ENCODE measurements at regions not wholly inside any gene's neighbourhood (a gene's known extent, or its start where the extent isn't known, plus 50 kb on each side); places are given as distances from the start of the nearest gene placed in this dataset.

- Histone ChIP-seq H3K36me3 (replicated peaks; ENCODE audit: insufficient read depth, low read depth) (no peaks in the 10 kb centered on the region), H2AFZ (no peak overlapping the region), H3K9me2 (replicated peaks; ENCODE audit: insufficient read depth) (no peaks in the 10 kb centered on the region), H4K20me1 (ENCODE audit: insufficient read depth, poor library complexity, severe bottlenecking) (no peaks in the 10 kb centered on the region), H3K4me2 (no peak overlapping the region), H3K27ac (no peak overlapping the region), H3K4me1 (ENCODE audit: insufficient read depth) (no peaks in the 10 kb centered on the region), H3K27me3 (no peaks in the 10 kb centered on the region), H3K9me3 (ENCODE audit: low read depth) (no peaks in the 10 kb centered on the region), H3K4me3 (no peak overlapping the region), H3K79me2 (no peaks in the 10 kb centered on the region)
- no peak for TF ChIP-seq CTCF (IDR thresholded peaks at IDR 0.05; ENCODE audit: poor library complexity)
- TF ChIP-seq EZH2phosphoT487 (IDR thresholded peaks at IDR 0.05; ENCODE audit: low read depth, severe bottlenecking, unreplicated experiment): no peak
- no peak for TF ChIP-seq EZH2 (IDR thresholded peaks at IDR 0.05; ENCODE audit: borderline replicate concordance)
- DNase-seq (ENCODE audit: low spot score): no peak
- WGBS (ENCODE audit: low lambda C conversion rate, missing lambda C conversion rate): 68% methylated on average over 2 of the region's 2 CpGs
These were observed 109.7 kb upstream of the NRSN1 start for GRCh38 chr6:24016286-24016685.

GRCh38 chr6:24016857-24017256 lies 109.2 kb upstream of the NRSN1 start:
- Histone ChIP-seq H3K27me3 (no peaks in the 10 kb centered on the region), H3K27ac (no peak overlapping the region), H3K9me2 (replicated peaks; ENCODE audit: insufficient read depth) (no peaks in the 10 kb centered on the region), H3K9me3 (ENCODE audit: low read depth) (no peaks in the 10 kb centered on the region), H4K20me1 (ENCODE audit: insufficient read depth, poor library complexity, severe bottlenecking) (no peaks in the 10 kb centered on the region), H2AFZ (no peak overlapping the region), H3K4me1 (ENCODE audit: insufficient read depth) (no peaks in the 10 kb centered on the region), H3K4me2 (no peak overlapping the region), H3K4me3 (no peak overlapping the region), H3K36me3 (replicated peaks; ENCODE audit: insufficient read depth, low read depth) (no peaks in the 10 kb centered on the region), H3K79me2 (no peaks in the 10 kb centered on the region)
- TF ChIP-seq EZH2phosphoT487 (IDR thresholded peaks at IDR 0.05; ENCODE audit: low read depth, severe bottlenecking, unreplicated experiment): no peak
- TF ChIP-seq CTCF (IDR thresholded peaks at IDR 0.05; ENCODE audit: poor library complexity): no peak
- no peak for TF ChIP-seq EZH2 (IDR thresholded peaks at IDR 0.05; ENCODE audit: borderline replicate concordance)
- 89% methylated on average over 4 of the region's 4 CpGs for WGBS (ENCODE audit: low lambda C conversion rate, missing lambda C conversion rate)
- DNase-seq (ENCODE audit: low spot score): no peak

- Histone ChIP-seq H3K27me3 (no peaks in the 10 kb centered on the region), H3K4me2 (no peak overlapping the region), H3K4me1 (ENCODE audit: insufficient read depth) (no peaks in the 10 kb centered on the region), H3K9me2 (replicated peaks; ENCODE audit: insufficient read depth) (no peaks in the 10 kb centered on the region), H3K79me2 (no peaks in the 10 kb centered on the region), H3K36me3 (replicated peaks; ENCODE audit: insufficient read depth, low read depth) (no peaks in the 10 kb centered on the region), H3K4me3 (no peak overlapping the region), H4K20me1 (ENCODE audit: insufficient read depth, poor library complexity, severe bottlenecking) (no peaks in the 10 kb centered on the region), H2AFZ (no peak overlapping the region), H3K9me3 (ENCODE audit: low read depth) (no peaks in the 10 kb centered on the region), H3K27ac (no peak overlapping the region)
- no peak for DNase-seq (ENCODE audit: low spot score)
- TF ChIP-seq CTCF (IDR thresholded peaks at IDR 0.05; ENCODE audit: poor library complexity) (no peak), EZH2 (IDR thresholded peaks at IDR 0.05; ENCODE audit: borderline replicate concordance) (no peak), EZH2phosphoT487 (IDR thresholded peaks at IDR 0.05; ENCODE audit: low read depth, severe bottlenecking, unreplicated experiment) (no peak)
These were observed 106.6 kb upstream of the NRSN1 start for GRCh38 chr6:24019393-24019792.

- WGBS (ENCODE audit: low lambda C conversion rate, missing lambda C conversion rate): 78% methylated on average over 5 of the region's 5 CpGs
- DNase-seq (ENCODE audit: low spot score): no peak
- no peak for TF ChIP-seq CTCF (IDR thresholded peaks at IDR 0.05; ENCODE audit: poor library complexity)
- no peak for TF ChIP-seq EZH2 (IDR thresholded peaks at IDR 0.05; ENCODE audit: borderline replicate concordance)
- no peak for TF ChIP-seq EZH2phosphoT487 (IDR thresholded peaks at IDR 0.05; ENCODE audit: low read depth, severe bottlenecking, unreplicated experiment)
These were observed 106.2 kb upstream of the NRSN1 start for GRCh38 chr6:24019830-24020229.

More at GRCh38 chr6:24019830-24020229, 106.2 kb upstream of the NRSN1 start:
- Histone ChIP-seq H3K27me3 (no peaks in the 10 kb centered on the region), H3K4me1 (ENCODE audit: insufficient read depth) (no peaks in the 10 kb centered on the region), H3K27ac (no peak overlapping the region), H4K20me1 (ENCODE audit: insufficient read depth, poor library complexity, severe bottlenecking) (no peaks in the 10 kb centered on the region), H3K9me3 (ENCODE audit: low read depth) (no peaks in the 10 kb centered on the region), H3K36me3 (replicated peaks; ENCODE audit: insufficient read depth, low read depth) (no peaks in the 10 kb centered on the region), H3K79me2 (no peaks in the 10 kb centered on the region), H3K4me2 (no peak overlapping the region), H2AFZ (no peak overlapping the region), H3K4me3 (no peak overlapping the region), H3K9me2 (replicated peaks; ENCODE audit: insufficient read depth) (no peaks in the 10 kb centered on the region)
